PFSK-1 (cell line): ENCODE measurements at regions not wholly inside any gene's neighbourhood (a gene's known extent, or its start where the extent isn't known, plus 50 kb on each side); places are given as distances from the start of the nearest gene placed in this dataset.

Experiments used
- FOXP2 ChIP-seq: optimal IDR thresholded peaks from 2 replicates; pipeline ENCODE3; 2011; ENCODE audit warnings: borderline replicate concordance, control low read depth, inconsistent platforms; ENCODE audit not compliant: insufficient read depth; ENCODE audit errors: extremely low read length, extremely low read depth
- POLR2AphosphoS5 ChIP-seq: IDR thresholded peaks from 2 replicates; pipeline ENCODE4 v1.6.1; 2012; ENCODE audit warnings: low read depth, mild to moderate bottlenecking, control low read depth, low read length, moderate library complexity
- SIN3A ChIP-seq: IDR thresholded peaks from 2 replicates; pipeline ENCODE4 v1.6.1; 2012; ENCODE audit warnings: mild to moderate bottlenecking, low read length, moderate library complexity, borderline replicate concordance; ENCODE audit not compliant: insufficient read depth
- TAF1 ChIP-seq: IDR thresholded peaks from 2 replicates; pipeline ENCODE4 v1.6.1; 2012; ENCODE audit warnings: low read length, control low read depth, borderline replicate concordance; ENCODE audit not compliant: insufficient read depth
- TF ChIP-seq, protein P1 (sequence below), 2 experiments: IDR thresholded peaks; 2 replicates each; pipeline versions ENCODE4 v1.6.1 to v1.8.0; 2011 to 2012; ENCODE audit warnings: low read depth in 2 of 2, low read length in 2 of 2, control low read depth in 1 of 2, inconsistent platforms in 1 of 2, mild to moderate bottlenecking in 1 of 2, moderate library complexity in 1 of 2; ENCODE audit not compliant: insufficient read depth in 1 of 2

DNA sequence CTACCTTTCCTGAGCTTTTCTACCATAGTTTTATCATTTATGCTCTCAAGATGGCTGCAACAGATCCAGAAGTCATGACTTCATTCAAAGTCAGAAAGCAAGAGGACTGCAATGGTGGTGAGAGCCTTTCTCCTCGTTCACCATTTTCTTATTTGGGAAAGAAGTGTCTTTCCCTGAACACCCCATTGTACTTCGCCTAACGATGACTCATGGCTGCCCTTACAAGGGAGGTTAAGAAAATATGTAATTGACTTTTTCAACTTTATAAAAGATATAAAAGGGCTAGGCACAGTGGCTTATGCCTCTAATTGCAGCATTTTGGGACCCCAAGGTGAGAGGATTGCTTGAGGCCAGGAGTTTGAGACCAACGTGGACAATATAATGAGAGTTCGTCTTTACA lies 541.7 kb downstream of the METTL15 start:
- TF ChIP-seq POLR2AphosphoS5 = no peak
- TF ChIP-seq TAF1 = no peak
- no peak for TF ChIP-seq SIN3A
- no peak for TF ChIP-seq FOXP2
- TF ChIP-seq, protein P1, sequence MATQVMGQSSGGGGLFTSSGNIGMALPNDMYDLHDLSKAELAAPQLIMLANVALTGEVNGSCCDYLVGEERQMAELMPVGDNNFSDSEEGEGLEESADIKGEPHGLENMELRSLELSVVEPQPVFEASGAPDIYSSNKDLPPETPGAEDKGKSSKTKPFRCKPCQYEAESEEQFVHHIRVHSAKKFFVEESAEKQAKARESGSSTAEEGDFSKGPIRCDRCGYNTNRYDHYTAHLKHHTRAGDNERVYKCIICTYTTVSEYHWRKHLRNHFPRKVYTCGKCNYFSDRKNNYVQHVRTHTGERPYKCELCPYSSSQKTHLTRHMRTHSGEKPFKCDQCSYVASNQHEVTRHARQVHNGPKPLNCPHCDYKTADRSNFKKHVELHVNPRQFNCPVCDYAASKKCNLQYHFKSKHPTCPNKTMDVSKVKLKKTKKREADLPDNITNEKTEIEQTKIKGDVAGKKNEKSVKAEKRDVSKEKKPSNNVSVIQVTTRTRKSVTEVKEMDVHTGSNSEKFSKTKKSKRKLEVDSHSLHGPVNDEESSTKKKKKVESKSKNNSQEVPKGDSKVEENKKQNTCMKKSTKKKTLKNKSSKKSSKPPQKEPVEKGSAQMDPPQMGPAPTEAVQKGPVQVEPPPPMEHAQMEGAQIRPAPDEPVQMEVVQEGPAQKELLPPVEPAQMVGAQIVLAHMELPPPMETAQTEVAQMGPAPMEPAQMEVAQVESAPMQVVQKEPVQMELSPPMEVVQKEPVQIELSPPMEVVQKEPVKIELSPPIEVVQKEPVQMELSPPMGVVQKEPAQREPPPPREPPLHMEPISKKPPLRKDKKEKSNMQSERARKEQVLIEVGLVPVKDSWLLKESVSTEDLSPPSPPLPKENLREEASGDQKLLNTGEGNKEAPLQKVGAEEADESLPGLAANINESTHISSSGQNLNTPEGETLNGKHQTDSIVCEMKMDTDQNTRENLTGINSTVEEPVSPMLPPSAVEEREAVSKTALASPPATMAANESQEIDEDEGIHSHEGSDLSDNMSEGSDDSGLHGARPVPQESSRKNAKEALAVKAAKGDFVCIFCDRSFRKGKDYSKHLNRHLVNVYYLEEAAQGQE (IDR thresholded peaks at IDR 0.05; ENCODE audit: insufficient read depth in 1 of 2, low read depth in 2 of 2, low read length in 2 of 2) = no peak

GRCh38 chr11:28636566-28636965 lies 528.4 kb downstream of the METTL15 start:
- TF ChIP-seq POLR2AphosphoS5 (no peak), FOXP2 (no peak), TAF1 (no peak), SIN3A (no peak)

GRCh38 chr11:28636033-28636432 lies 527.8 kb downstream of the METTL15 start:
- TF ChIP-seq FOXP2 = no peak
- TF ChIP-seq, protein P1 (IDR thresholded peaks at IDR 0.05; ENCODE audit: insufficient read depth in 1 of 2, low read depth in 2 of 2, low read length in 2 of 2) = peak; percentile 54 to 80; a peak in 3 of 4 replicates

- TF ChIP-seq TAF1 (no peak), FOXP2 (no peak), SIN3A (no peak), POLR2AphosphoS5 (no peak)
- TF ChIP-seq, protein P1 (IDR thresholded peaks at IDR 0.05; ENCODE audit: insufficient read depth in 1 of 2, low read depth in 2 of 2, low read length in 2 of 2) = no peak
Measured at GRCh38 chr11:28632338-28632737, 524.1 kb downstream of the METTL15 start.

- TF ChIP-seq POLR2AphosphoS5 (no peak), TAF1 (no peak), FOXP2 (no peak), SIN3A (no peak)
- TF ChIP-seq, protein P1 (IDR thresholded peaks at IDR 0.05; ENCODE audit: insufficient read depth in 1 of 2, low read depth in 2 of 2, low read length in 2 of 2) = no peak
Measured at GRCh38 chr11:28631148-28631547, 523.0 kb downstream of the METTL15 start.
